GDM1 (cell line): ENCODE measurements at regions not wholly inside any gene's neighbourhood (a gene's known extent, or its start where the extent isn't known, plus 50 kb on each side); places are given as distances from the start of the nearest gene placed in this dataset.

Experiments
- DNase-seq: peaks from one replicate; lab custom pipeline; 2025; lab: John Stamatoyannopoulos, UW

DNA sequence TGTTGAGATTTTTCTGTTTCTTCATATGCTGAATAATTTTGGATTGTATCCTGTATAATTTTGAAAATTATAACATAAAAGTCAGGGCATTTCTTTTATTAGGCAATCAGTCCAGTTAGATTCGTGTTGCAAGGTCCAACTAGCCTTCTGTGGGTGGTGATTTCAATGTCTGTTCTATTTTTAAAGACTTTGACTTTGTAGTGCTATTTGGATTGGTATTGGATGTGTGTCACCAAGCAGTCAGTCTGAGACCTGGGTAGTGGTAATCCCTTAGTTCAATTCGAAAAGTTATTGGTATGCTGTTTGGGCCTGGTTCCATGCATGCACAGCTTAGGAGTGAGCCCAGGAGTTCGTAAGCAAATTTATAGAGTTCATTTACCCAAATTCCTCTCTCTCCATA lies 82.2 kb downstream of the EPDR1 start:
- no peak for DNase-seq

DNA sequence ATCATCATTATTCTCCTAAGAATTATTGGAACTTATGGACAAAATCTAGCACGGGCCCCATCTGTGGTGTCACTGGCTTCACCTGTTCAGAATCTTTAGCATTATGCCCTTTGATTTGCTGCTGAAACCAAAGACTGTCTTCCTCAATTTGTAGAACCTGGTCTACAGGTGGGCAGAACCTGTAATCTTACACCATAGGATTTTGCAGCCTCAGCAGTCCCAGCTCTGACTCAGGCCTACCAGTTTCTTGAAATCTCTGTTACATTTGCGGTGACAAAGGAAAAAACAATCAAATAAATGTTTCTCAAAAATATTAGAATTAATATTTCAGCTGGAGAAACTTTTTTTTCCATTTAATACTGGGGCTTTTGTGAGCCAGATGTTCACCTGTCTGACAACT lies 86.1 kb downstream of the EPDR1 start:
- DNase-seq: no peak

DNA sequence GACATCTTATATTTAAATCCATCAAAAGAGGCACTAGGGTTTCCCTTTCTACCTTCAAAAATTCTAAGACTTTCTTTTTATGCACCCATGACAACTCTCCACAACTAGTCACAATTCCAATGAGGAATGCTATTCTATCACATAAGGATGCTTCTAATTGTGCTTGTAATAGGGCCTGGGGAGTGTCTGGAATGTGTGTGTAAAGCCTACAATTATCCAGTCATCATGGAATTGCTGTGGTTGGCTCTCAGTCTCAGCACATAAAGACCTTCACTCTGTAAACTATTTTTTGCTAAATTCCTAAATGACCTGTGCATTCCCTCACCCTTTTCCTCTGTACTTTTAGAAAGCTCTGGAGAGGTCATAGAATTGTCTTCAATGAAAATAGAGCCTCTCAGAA lies 86.7 kb downstream of the EPDR1 start:
- no peak for DNase-seq

DNA sequence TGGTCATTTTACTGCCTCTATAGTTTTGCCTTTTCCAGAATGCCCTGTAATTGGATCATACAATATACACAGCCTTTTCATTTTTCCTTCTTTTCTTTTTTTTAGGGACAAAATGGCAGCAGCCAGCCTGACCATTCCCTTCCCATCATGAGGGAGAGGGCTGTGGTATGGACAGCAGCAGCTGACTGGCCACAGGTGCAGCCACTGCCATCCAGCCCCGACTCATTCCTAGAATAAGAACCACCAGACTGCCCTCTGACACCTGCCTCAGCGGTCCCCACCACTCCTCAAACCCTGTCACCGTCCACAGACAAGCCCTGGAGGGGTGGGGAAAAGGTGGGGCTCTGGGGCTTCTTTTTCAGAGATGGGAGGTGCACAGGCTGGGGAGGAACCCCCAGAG lies 92.8 kb downstream of the EPDR1 start:
- no peak for DNase-seq

DNA sequence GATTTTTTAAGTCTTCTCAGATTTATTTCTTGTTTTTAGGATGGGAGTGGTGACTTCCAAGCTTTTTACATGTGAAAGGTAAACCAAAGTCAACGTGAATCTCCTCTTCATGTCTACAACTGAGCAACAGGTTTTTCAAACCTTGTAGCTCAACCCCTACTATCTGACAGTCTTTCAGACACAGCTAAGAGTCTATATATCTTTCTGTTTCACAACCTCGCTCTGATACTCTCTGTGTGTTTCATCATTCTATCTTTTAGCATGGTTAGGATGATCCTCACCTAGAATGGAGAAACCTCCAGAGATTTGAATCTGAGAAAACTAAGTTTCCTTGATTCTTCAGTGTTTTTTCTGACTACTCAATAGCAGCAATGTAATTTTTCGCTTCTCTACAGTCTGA lies 96.1 kb downstream of the EPDR1 start:
- DNase-seq: no peak

DNA sequence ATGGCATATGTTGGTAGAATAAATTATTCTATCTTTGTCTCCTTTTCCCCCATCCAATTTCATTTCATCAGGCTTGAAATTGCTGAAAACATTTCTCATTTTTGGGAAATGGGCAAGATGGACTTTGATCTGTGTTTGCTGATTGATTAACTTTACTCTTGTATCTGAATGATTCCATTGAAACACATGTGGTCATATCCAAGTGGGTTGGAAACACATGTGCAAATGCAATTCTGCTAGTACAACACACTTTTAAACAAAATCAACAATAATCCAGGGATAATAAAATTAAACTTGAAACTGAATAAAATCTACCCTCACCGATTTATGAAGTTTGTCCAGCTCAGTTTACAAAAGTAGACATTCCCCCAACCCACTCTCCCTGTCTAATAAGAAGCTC lies 96.9 kb downstream of the EPDR1 start:
- no peak for DNase-seq

DNA sequence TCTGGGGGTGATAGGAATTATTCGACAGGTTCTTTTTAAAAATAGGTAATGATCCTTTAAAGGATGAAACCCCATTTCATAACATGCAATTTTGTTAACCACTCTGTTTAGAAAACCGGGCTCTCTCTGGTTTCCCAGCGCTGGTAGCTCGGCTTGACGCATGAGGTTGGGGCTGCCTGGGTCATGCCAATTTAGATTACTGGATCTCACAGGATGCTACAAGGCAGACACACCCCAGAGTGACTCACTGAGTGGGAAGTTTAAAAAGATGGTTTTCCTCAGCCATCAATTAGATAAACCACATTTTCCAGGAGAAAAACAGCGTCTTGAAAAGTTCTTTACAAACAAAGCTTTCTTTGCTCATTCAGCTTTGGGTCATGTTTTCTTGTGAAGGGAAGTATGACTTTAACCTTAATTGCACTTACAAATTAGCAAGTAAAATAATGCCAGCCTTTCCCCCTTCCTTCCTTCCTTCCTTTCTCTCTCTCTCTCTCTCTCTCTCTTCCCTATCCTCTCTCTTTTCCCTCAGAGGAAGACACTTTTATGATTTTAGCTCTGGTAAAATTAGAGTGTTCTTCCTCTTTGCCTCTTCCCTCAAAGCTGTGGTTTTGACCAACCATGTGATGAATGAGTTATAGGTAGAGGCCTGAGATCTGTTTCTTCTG lies 99.8 kb downstream of the EPDR1 start:
- peak; percentile 11 for DNase-seq

DNA sequence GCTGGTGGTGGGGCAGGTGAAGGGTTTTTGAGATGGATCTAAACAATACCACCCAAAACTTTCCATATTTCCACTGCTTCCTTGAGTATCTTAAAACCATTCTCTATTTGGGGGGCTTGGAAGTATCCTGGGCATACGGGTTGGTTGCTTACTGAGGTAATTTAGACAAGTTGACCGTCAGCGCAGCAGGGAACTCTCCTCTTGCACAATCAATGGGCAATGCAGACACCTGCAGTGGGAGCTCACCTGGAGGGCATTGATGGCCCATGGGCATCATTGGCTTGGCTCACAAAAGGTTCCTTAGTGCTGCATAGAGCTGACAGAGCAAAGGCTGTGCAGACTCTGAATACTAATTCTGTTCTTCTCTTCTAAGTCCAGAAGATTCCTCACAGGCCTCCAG lies 101.5 kb downstream of the EPDR1 start:
- no peak for DNase-seq

DNA sequence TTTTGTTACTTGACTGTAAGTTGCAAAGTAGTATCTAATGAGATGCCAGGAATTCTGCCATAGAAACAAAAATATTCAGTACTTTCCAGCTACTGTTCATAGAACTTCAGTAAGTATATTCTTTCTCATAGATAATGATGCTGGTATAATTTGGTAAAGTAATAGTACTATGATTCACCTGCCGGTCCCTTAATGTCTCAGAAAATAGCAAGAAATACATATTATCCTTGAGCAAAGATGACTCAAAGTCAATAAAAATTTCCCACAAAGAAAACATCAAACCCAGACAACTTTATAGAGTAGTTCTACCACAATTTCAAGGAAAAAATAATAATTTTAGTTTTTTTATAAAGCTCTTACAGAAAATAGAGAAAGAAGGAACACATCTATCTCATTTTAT lies 105.4 kb downstream of the EPDR1 start:
- DNase-seq: no peak

DNA sequence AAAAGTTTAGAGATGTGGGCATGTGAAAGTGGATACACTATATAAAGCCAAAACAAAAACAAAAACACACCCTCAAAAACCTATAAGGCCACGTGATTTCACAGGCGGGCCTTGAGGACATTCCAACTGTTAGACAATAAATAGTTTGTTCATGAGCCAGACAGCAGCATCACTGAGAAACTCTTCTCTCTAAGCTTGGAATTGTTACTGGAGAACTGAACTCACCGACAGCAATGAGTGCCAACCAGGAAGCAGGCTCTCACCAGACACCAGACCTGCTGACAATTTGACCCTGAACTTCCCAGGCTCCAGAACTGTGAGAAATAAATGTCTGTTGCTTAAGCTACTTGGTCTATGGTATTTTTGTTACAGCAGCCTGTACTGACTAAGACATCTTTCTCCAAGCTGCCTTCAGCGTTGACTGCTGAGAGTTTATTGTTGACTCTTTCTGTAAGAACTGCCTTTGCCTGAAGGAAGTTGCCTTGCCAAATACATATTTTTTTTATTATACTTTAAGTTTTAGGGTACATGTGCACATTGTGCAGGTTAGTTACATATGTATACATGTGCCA lies 107.5 kb downstream of the EPDR1 start:
- DNase-seq: no peak

DNA sequence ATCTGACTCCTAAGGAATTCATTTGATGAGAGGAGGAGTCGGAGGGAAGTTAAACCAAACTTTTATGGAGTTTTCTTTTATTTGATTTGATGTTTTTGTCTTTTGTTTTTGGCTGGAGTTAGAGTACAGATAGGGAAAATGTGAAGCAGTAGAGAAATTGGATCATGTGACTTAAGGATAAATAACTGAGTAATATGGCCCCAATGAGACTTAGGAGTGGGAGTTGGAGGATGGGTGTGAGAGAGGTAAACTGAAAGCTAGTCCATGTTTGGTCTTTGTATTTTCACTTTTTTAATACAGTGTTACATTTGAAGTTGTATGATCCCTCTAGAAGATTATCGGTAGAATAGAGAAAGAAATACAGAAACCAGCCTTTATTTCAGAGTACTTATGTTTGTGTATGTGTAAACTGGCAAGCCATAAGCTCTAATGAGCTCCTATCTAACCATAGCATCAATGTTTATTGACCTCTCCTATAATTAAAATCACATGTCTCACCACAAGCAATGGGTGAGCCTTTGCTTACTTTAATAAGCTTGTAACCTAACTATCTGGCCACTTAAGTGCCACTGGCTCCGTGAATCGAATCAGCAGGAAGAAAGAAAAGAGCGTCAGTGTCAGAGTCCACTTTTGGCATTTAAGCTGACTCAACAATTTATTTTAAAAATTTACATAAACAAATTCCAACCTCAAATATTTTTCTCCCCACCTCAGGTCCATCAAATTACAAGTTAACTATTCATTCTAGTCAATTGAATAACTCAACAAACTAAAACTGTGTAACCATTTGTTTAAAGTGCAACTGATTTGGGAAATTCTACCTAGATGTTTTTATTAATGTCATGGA lies 113.8 kb downstream of the EPDR1 start:
- DNase-seq: no peak

DNA sequence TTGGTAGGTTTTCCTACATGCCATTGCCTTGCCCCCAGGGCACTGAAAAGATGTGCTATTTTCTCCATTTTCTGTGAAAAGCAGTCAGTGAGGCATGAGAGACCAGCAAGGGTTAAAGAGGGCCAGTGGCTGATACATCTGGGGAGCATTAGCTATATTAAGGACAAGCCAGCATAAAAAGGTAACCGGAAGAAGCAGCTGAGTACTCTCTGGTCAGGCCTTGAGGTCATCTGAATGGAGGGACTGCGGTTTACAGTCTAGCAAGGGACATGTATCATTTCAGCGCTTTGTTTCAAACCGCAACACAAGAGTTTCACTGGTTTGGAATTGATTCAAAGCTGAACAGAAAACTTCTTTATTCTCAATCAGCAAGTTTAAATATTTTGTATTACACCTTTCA lies 120.4 kb downstream of the EPDR1 start:
- no peak for DNase-seq

DNA sequence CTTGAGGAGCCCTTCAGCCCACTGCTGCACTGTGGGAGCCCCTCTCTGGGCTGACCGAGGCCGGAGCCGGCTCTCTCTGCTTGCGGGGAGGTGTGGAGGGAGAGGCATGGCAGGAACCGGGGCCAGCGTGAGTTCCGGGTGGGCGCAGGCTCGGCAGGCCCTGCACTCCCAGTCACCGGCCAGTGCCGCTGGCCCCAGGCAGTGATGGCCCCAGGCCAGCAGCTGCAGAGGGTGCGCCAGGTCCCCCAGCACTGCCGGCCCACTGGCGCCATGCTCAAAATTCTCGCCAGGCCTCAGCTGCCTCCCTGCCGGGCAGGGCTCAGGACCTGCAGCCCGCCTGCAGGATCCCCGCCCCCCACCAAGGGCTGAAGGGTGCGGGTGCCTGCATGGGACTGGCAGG lies 128.4 kb upstream of the STARD3NL start:
- DNase-seq: no peak

DNA sequence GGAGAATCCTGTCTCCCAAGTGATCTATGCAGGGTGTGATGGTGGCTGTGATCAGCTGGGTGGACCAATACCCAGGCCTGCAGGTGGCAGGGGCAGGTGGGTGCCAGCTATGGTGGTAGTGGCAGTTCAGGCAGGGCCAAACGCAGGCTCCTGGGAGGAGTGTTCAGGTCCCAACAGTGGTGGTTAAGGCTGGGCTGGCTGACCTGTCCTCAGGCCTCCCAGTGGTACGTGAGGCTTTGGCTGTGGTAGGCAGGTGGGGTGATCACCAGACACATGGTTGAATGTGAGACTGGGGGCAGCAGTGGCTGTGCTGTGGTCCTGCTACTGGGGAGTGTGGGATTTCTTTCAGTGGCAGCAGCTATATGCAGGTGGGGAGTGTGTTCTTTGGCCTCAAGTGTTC lies 126.7 kb upstream of the STARD3NL start:
- DNase-seq: no peak

DNA sequence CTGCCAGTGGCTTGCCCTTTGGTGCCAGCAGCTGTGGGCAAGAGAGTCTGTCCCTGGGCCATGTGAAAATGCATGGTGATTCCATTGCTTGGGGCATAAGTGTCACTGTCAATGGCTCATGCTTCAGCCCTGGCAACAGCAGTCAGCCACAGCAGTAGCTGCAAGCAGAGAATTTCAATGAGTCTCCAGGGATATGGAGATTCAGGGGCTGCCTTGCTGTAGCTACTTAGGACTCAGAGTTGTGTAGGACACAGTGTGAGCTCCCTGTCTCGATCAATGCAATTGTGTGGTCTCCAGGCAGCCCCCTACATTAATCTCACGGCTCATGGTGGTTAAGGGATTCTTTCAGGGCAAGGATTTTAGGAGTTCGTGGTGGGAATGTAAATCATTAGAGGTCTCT lies 126.3 kb upstream of the STARD3NL start:
- DNase-seq: no peak

DNA sequence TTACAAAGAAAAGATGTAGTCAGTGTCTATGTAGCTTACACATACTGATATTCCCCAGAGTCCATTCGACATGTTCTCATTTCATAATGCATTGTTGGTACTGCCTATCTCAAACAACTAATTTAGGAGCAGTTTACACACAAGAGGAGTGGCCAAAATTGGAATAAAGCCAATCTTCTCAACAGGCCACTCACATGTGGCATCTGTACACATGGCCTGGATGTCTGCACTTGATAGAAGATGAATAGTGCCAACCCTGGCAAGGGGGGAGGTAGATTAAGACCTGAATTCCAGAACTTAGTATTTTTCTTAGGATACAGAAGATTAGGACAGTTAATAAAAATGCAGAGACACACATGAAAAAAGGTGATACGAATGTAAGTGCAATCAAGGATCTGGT lies 125.3 kb upstream of the STARD3NL start:
- no peak for DNase-seq

DNA sequence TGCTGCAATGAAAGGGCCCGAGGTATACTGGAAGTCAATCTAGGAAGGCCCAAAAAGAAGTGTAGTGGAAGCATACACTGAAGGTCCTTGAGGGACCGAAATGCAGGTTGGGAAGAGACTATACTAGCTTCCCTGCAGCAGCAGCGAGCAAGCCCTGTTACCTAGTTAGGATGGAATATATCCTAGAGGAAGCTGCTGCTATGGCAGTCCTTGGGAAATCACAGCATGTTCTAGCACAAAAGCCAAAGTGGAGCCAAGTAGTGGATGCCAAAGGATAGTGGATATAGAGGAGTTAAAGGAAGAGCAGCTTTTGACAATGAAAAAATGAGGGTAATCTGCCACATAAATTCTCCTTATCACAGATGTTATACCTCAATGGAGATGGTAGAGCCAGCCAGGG lies 123.8 kb upstream of the STARD3NL start:
- no peak for DNase-seq

DNA sequence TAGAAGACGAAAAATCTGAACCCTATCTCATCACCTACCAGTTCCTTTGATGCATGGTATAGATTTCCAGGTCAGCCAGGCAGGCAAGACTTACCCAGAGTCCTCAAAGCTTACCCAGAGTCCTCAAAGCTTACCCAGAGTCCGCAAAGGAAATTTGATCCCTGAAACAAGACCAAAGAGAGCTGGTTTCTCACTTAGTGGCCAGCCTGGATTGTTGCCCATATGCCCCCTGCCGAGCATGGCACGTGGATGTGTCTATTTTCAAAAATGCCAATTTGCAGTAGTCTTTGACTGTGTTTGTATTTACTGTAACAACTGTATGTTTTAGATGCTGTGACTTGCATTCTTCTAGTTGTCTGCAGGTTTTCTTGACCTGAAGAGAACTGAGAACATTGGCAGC lies 120.2 kb upstream of the STARD3NL start:
- DNase-seq: no peak

DNA sequence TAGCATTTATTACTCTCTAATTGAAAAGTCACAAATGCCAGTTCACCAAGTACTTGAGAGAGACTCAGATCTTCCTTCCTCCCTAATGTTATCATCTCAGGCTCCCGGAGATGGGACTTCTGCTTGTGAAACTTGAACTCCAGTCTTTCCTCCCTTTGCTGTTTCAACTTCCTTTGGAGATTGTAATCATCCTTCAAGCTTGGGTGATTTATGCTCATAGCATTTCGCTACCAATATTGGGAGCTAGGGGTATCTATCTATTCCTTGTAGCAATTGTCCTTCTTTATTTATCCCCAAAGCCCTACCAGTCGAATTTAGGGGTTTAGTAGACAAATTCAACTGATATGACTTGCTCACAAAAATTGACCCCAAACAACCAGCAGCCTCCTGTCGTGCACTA lies 117.9 kb upstream of the STARD3NL start:
- DNase-seq: no peak

DNA sequence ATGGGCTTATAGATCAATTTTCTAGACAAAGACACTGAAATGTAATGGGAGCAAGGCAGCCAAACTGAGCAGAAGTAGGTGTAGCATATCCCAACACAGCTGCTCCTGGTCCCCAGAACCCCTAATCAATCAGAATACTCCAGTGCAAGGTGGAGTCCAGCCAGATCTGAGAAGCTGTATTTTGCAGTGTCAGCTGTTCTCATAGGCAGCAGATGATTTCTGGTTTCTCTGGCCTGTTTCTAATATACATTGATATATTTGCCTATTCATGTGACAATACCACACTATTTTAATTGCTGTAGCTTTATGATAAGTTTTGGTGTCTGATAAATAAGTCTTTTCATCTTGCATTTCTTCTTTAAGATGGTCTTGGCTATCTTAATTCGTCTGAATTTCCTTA lies 117.4 kb upstream of the STARD3NL start:
- no peak for DNase-seq

DNA sequence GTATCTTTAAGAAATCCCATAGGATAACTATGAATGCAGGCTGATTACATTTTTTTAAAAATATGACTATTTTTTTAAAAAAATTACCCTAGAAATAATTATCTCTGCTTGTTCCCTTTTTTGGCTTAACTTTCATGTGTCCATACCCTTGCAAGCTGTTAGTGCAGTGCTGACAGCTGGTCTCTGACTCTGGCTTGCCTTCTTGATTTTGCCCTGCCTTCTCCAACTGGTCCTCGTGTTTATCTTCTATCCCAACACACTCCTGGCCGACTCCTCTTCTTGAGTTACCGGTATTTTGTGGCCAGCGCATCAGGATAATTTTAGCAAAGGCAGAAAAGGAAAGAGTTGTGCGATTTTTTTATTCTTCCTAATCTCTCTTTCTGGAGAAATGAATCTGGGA lies 111.7 kb upstream of the STARD3NL start:
- no peak for DNase-seq

DNA sequence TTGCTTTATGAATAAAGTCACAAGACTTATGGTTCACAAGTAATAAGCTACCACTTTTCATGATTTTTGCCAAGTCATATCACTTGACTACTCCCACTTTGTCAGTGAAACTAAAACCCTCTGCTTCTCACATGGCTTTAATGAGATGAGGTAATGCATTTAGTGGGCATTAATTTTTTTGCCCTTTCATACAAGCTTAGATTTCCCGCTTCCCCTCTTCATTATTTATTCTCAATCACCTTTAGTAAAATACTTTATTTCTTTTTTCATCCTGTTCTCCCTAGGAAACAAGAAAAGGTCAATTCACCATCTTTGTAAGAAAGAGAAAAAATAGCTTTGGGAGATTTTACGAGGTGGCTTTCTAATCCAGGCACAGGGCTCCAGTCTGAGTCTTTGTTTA lies 109.6 kb upstream of the STARD3NL start:
- no peak for DNase-seq

DNA sequence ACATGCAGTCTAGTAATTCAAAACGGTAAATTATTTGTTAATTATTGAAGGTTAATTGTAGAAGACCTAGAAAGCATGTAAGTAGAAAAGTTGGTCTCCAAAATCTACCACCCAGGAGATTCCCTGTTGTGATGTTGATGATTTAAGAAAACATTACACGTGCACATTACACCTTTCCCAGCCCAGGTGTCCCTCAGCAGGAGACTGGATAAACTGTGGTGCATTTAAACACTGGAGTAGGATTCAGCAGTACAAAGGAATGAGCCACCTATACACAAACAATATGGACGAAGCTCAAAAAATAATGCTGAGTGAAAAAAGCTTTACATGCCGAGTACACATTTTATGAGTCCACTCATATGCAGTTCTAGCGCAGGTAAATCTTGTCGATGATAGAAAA lies 109.0 kb upstream of the STARD3NL start:
- no peak for DNase-seq

DNA sequence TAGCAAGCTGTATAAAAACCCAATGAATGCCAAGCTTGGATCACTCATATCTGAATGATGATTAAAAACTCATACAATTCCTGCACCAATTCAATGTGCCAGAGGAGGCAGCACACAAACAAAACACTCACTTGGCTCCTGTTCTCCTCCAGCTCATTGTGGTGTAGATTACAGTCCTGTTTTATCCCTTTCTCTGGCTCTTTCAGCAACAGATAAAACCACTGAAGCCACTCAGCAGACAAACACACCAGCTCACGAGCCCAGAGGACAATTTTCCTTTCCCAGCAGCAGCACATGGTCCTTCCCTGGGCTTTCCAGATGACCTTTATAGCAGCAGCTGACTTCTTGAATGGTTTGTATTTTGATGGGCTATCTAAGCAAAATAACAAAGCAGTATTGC lies 107.3 kb upstream of the STARD3NL start:
- DNase-seq: no peak
